Stimulated activated CD8-positive, alpha-beta memory T cell treated with anti-CD3 and anti-CD28 coated beads, Interleukin-7, amount 100 ng/mL, for 1 hour (primary cell): ENCODE measurements at regions not wholly inside any gene's neighbourhood (a gene's known extent, or its start where the extent isn't known, plus 50 kb on each side); places are given as distances from the start of the nearest gene placed in this dataset.

Source experiments
- DNase-seq, 2 donors: peaks; one replicate each; pipeline ENCODE4 v3.0.0-alpha.2; 2020; ENCODE audit warnings: low read depth in 2 of 2

- no peak for DNase-seq
Observed at GRCh38 chr18:66742832-66743231, 138.9 kb upstream of the CDH19 start.

GRCh38 chr18:66735933-66736332 is 132.0 kb upstream of the CDH19 start:
- DNase-seq, result no peak

- DNase-seq, result no peak
Observed at GRCh38 chr18:66734451-66734850, 130.6 kb upstream of the CDH19 start.

- no peak for DNase-seq
Observed at GRCh38 chr18:66731890-66732289, 128.0 kb upstream of the CDH19 start.

- DNase-seq, result no peak
Observed at GRCh38 chr18:66729442-66730239, 125.8 kb upstream of the CDH19 start.

GRCh38 chr18:66728951-66729350 is 125.1 kb upstream of the CDH19 start:
- no peak for DNase-seq

GRCh38 chr18:66727991-66728390 is 124.1 kb upstream of the CDH19 start:
- DNase-seq, result no peak

GRCh38 chr18:66724664-66725356 is 120.9 kb upstream of the CDH19 start:
- no peak for DNase-seq

GRCh38 chr18:66722671-66723070 is 118.8 kb upstream of the CDH19 start:
- DNase-seq, result no peak

- no peak for DNase-seq
Observed at GRCh38 chr18:66708646-66709045, 104.8 kb upstream of the CDH19 start.

- DNase-seq, result no peak
Observed at GRCh38 chr18:66707473-66707872, 103.6 kb upstream of the CDH19 start.

GRCh38 chr18:66695281-66695680 is 91.4 kb upstream of the CDH19 start:
- DNase-seq, result no peak

GRCh38 chr18:66694852-66695251 is 91.0 kb upstream of the CDH19 start:
- no peak for DNase-seq

- no peak for DNase-seq
Observed at GRCh38 chr18:66687635-66688034, 83.7 kb upstream of the CDH19 start.

- no peak for DNase-seq
Observed at GRCh38 chr18:66682855-66683322, 79.0 kb upstream of the CDH19 start.

- no peak for DNase-seq
Observed at GRCh38 chr18:66676699-66677098, 72.8 kb upstream of the CDH19 start.

GRCh38 chr18:66674286-66674685 is 70.4 kb upstream of the CDH19 start:
- DNase-seq, result no peak

- no peak for DNase-seq
Observed at GRCh38 chr18:66668706-66669105, 64.8 kb upstream of the CDH19 start.

- DNase-seq, result no peak
Observed at GRCh38 chr18:66662632-66663031, 58.7 kb upstream of the CDH19 start.

- DNase-seq, result no peak
Observed at GRCh38 chr18:66655407-66655806, 51.5 kb upstream of the CDH19 start.
